ENCODE measurements at regions not wholly inside any gene's neighbourhood (a gene's known extent, or its start where the extent isn't known, plus 50 kb on each side); places are given as distances from the start of the nearest gene placed in this dataset.

GRCh38 chr7:68348401-68348800 is 1249.9 kb upstream of the AUTS2 start:
- Histone ChIP-seq H4K20me1 (ENCODE audit: control insufficient read depth, insufficient read depth, low read depth, low read length) (no peaks in the 10 kb centered on the region), H3K27me3 (ENCODE audit: control insufficient read depth, low read length) (no peaks in the 10 kb centered on the region), H3K9me2 (replicated peaks; ENCODE audit: control insufficient read depth, low read length) (no peaks in the 10 kb centered on the region), H3K4me3 (ENCODE audit: low read length) (no peak overlapping the region), H3K9me3 (ENCODE audit: control insufficient read depth, insufficient read depth, low read length) (no peaks in the 10 kb centered on the region), H3F3A (ENCODE audit: control insufficient read depth, insufficient read depth) (no peaks in the 10 kb centered on the region), H3K36me3 (ENCODE audit: control insufficient read depth, low read length) (no peaks in the 10 kb centered on the region), H3K79me2 (ENCODE audit: control insufficient read depth, low read length) (no peaks in the 10 kb centered on the region), H3K4me2 (ENCODE audit: low read length) (no peak overlapping the region), H3K27ac (ENCODE audit: low read depth, low read length) (no peak overlapping the region), H3K4me1 (ENCODE audit: control insufficient read depth, low read length) (no peaks in the 10 kb centered on the region)
- TF ChIP-seq CTCF (IDR thresholded peaks at IDR 0.05; ENCODE audit: low read depth, low read length, poor library complexity, severe bottlenecking) (no peak), EZH2phosphoT487 (IDR thresholded peaks at IDR 0.05; ENCODE audit: borderline replicate concordance, low read length) (no peak)

- H3K27ac ChIP-seq (ENCODE audit: low read depth, low read length), result peak overlapping the region; percentile 75; the same call in 1 of the 2 replicates
- TF ChIP-seq EZH2phosphoT487 (IDR thresholded peaks at IDR 0.05; ENCODE audit: borderline replicate concordance, low read length) (no peak), CTCF (IDR thresholded peaks at IDR 0.05; ENCODE audit: low read depth, low read length, poor library complexity, severe bottlenecking) (no peak)
- no peaks in the 10 kb centered on the region for H3K36me3 ChIP-seq (ENCODE audit: control insufficient read depth, low read length)
- H3K9me2 ChIP-seq (replicated peaks; ENCODE audit: control insufficient read depth, low read length), result no peaks in the 10 kb centered on the region
- no peak overlapping the region for H3K4me2 ChIP-seq (ENCODE audit: low read length)
- no peak overlapping the region for H3K4me3 ChIP-seq (ENCODE audit: low read length)
- H3F3A ChIP-seq (ENCODE audit: control insufficient read depth, insufficient read depth), result peaks cover 9% of the 10 kb centered on the region
- no peaks in the 10 kb centered on the region for H3K79me2 ChIP-seq (ENCODE audit: control insufficient read depth, low read length)
- H3K4me1 ChIP-seq (ENCODE audit: control insufficient read depth, low read length), result peaks cover 28% of the 10 kb centered on the region
- no peaks in the 10 kb centered on the region for H3K27me3 ChIP-seq (ENCODE audit: control insufficient read depth, low read length)
- H3K9me3 ChIP-seq (ENCODE audit: control insufficient read depth, insufficient read depth, low read length), result no peaks in the 10 kb centered on the region
- no peaks in the 10 kb centered on the region for H4K20me1 ChIP-seq (ENCODE audit: control insufficient read depth, insufficient read depth, low read depth, low read length)
Measured at GRCh38 chr7:68362745-68363518, 1235.3 kb upstream of the AUTS2 start.

GRCh38 chr7:68364886-68365625 is 1233.2 kb upstream of the AUTS2 start:
- H3K4me2 ChIP-seq (ENCODE audit: low read length), result peak overlapping the region; percentile 66
- H3K79me2 ChIP-seq (ENCODE audit: control insufficient read depth, low read length), result no peaks in the 10 kb centered on the region
- H3K4me1 ChIP-seq (ENCODE audit: control insufficient read depth, low read length), result peaks cover 28% of the 10 kb centered on the region
- no peaks in the 10 kb centered on the region for H3K9me3 ChIP-seq (ENCODE audit: control insufficient read depth, insufficient read depth, low read length)
- H3F3A ChIP-seq (ENCODE audit: control insufficient read depth, insufficient read depth), result peaks cover 9% of the 10 kb centered on the region
- peak overlapping the region; percentile 50 for H3K4me3 ChIP-seq (ENCODE audit: low read length)
- no peaks in the 10 kb centered on the region for H3K27me3 ChIP-seq (ENCODE audit: control insufficient read depth, low read length)
- TF ChIP-seq CTCF (IDR thresholded peaks at IDR 0.05; ENCODE audit: low read depth, low read length, poor library complexity, severe bottlenecking) (no peak), EZH2phosphoT487 (IDR thresholded peaks at IDR 0.05; ENCODE audit: borderline replicate concordance, low read length) (no peak)
- H3K9me2 ChIP-seq (replicated peaks; ENCODE audit: control insufficient read depth, low read length), result no peaks in the 10 kb centered on the region
- H3K36me3 ChIP-seq (ENCODE audit: control insufficient read depth, low read length), result no peaks in the 10 kb centered on the region
- peak overlapping the region; percentile 75 for H3K27ac ChIP-seq (ENCODE audit: low read depth, low read length)
- H4K20me1 ChIP-seq (ENCODE audit: control insufficient read depth, insufficient read depth, low read depth, low read length), result no peaks in the 10 kb centered on the region

Data from DOHH2 (cell line).